ENCODE measurements at regions not wholly inside any gene's neighbourhood (a gene's known extent, or its start where the extent isn't known, plus 50 kb on each side); places are given as distances from the start of the nearest gene placed in this dataset.

GRCh38 chr11:90606721-90607120 is 383.9 kb upstream of the CHORDC1 start:
- no peaks in the 10 kb centered on the region for H4K20me1 ChIP-seq (ENCODE audit: control insufficient read depth, insufficient read depth, low read length, poor library complexity, severe bottlenecking)
- H3K4me1 ChIP-seq (ENCODE audit: control insufficient read depth in 2 of 2, insufficient read depth in 2 of 2, low read length in 2 of 2), result no peaks in the 10 kb centered on the region
- H3K79me2 ChIP-seq (ENCODE audit: control insufficient read depth, insufficient read depth, low read length), result no peaks in the 10 kb centered on the region
- H3K27me3 Mint-ChIP-seq, result no peaks in the 10 kb centered on the region
- no peak for ATAC-seq (ENCODE audit: low read depth)
- ChIA-PET POLR2A (no interaction called here), CTCF (no interaction called here)
- H3K9ac ChIP-seq (ENCODE audit: low read length), result no peak overlapping the region
- TF ChIP-seq, protein P1, sequence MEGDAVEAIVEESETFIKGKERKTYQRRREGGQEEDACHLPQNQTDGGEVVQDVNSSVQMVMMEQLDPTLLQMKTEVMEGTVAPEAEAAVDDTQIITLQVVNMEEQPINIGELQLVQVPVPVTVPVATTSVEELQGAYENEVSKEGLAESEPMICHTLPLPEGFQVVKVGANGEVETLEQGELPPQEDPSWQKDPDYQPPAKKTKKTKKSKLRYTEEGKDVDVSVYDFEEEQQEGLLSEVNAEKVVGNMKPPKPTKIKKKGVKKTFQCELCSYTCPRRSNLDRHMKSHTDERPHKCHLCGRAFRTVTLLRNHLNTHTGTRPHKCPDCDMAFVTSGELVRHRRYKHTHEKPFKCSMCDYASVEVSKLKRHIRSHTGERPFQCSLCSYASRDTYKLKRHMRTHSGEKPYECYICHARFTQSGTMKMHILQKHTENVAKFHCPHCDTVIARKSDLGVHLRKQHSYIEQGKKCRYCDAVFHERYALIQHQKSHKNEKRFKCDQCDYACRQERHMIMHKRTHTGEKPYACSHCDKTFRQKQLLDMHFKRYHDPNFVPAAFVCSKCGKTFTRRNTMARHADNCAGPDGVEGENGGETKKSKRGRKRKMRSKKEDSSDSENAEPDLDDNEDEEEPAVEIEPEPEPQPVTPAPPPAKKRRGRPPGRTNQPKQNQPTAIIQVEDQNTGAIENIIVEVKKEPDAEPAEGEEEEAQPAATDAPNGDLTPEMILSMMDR (IDR thresholded peaks at IDR 0.05), result no peak
- no peak for TF ChIP-seq EZH2 (IDR thresholded peaks at IDR 0.05; ENCODE audit: borderline replicate concordance, insufficient read depth, low read depth, low read length, poor library complexity, severe bottlenecking)
- intact Hi-C loops (cut with micrococcal nuclease), result no loop called here
- H3K36me3 ChIP-seq (replicated peaks in 1 of 2; ENCODE audit: control extremely low read depth in 1 of 2, control insufficient read depth in 1 of 2, extremely low read depth in 1 of 2, insufficient read depth in 2 of 2, low read length in 1 of 2), result no peaks in the 10 kb centered on the region
- H3K9me3 Mint-ChIP-seq (ENCODE audit: insufficient read depth), result peaks cover 2% of the 10 kb centered on the region
- no peaks in the 10 kb centered on the region for H3K4me1 Mint-ChIP-seq
- WGBS (ENCODE audit: insufficient coverage), result no CpG with 5 or more reads among the region's 1 CpG
- no peak overlapping the region for H3K27ac ChIP-seq (ENCODE audit: low read length in 2 of 2)
- H3K4me3 Mint-ChIP-seq, result no peak overlapping the region
- no peak overlapping the region for H3K27ac Mint-ChIP-seq
- peaks cover 0 to 3% (median 0%) of the 10 kb centered on the region in 3 donors for H3K9me3 ChIP-seq (ENCODE audit: control extremely low read depth in 1 of 3, control insufficient read depth in 2 of 3, insufficient read depth in 1 of 3, low read length in 2 of 3)
- H2AFZ ChIP-seq (ENCODE audit: insufficient read depth, low read depth, low read length, poor library complexity, severe bottlenecking), result no peak overlapping the region
- H3K27me3 ChIP-seq (replicated peaks in 1 of 4; ENCODE audit: control extremely low read depth in 1 of 4, control insufficient read depth in 3 of 4, insufficient read depth in 4 of 4, low read length in 3 of 4), result no peaks in the 10 kb centered on the region
- DNase-seq, result no peak
- no peak overlapping the region for H3K4me2 ChIP-seq (replicated peaks; ENCODE audit: low read depth, low read length, poor library complexity, severe bottlenecking)
- no peak overlapping the region for H3K4me3 ChIP-seq (ENCODE audit: control extremely low read depth in 1 of 5, extremely low read depth in 1 of 5, insufficient read depth in 1 of 5, low read depth in 2 of 5, low read length in 4 of 5)

- POLR2A ChIA-PET, result no interaction called here
- no peak for ATAC-seq (ENCODE audit: low read depth)
- Histone ChIP-seq H4K20me1 (ENCODE audit: control insufficient read depth, insufficient read depth, low read length, poor library complexity, severe bottlenecking) (no peaks in the 10 kb centered on the region), H2AFZ (ENCODE audit: insufficient read depth, low read depth, low read length, poor library complexity, severe bottlenecking) (no peak overlapping the region), H3K4me2 (replicated peaks; ENCODE audit: low read depth, low read length, poor library complexity, severe bottlenecking) (no peak overlapping the region), H3K9ac (ENCODE audit: low read length) (no peak overlapping the region), H3K4me1 (ENCODE audit: control insufficient read depth in 2 of 2, insufficient read depth in 2 of 2, low read length in 2 of 2) (no peaks in the 10 kb centered on the region), H3K36me3 (replicated peaks in 1 of 2; ENCODE audit: control extremely low read depth in 1 of 2, control insufficient read depth in 1 of 2, extremely low read depth in 1 of 2, insufficient read depth in 2 of 2, low read length in 1 of 2) (no peaks in the 10 kb centered on the region), H3K9me3 (ENCODE audit: control extremely low read depth in 1 of 3, control insufficient read depth in 2 of 3, insufficient read depth in 1 of 3, low read length in 2 of 3) (peaks cover 0 to 3% (median 0%) of the 10 kb centered on the region in 3 donors), H3K4me3 (ENCODE audit: control extremely low read depth in 1 of 5, extremely low read depth in 1 of 5, insufficient read depth in 1 of 5, low read depth in 2 of 5, low read length in 4 of 5) (no peak overlapping the region), H3K27me3 (replicated peaks in 1 of 4; ENCODE audit: control extremely low read depth in 1 of 4, control insufficient read depth in 3 of 4, insufficient read depth in 4 of 4, low read length in 3 of 4) (no peaks in the 10 kb centered on the region), H3K27ac (ENCODE audit: low read length in 2 of 2) (no peak overlapping the region), H3K79me2 (ENCODE audit: control insufficient read depth, insufficient read depth, low read length) (no peaks in the 10 kb centered on the region)
- Mint-ChIP-seq H3K4me1 (no peaks in the 10 kb centered on the region), H3K27ac (no peak overlapping the region), H3K9me3 (ENCODE audit: insufficient read depth) (no peaks in the 10 kb centered on the region), H3K27me3 (no peaks in the 10 kb centered on the region), H3K4me3 (no peak overlapping the region)
- TF ChIP-seq EZH2 (IDR thresholded peaks at IDR 0.05; ENCODE audit: borderline replicate concordance, insufficient read depth, low read depth, low read length, poor library complexity, severe bottlenecking), result no peak
- TF ChIP-seq, protein P1 (IDR thresholded peaks at IDR 0.05), result no peak
- intact Hi-C loops (cut with micrococcal nuclease), result no loop called here
- CTCF ChIA-PET, result no interaction called here
- 80% methylated on average over 1 of the region's 1 CpG for WGBS (ENCODE audit: insufficient coverage)
- DNase-seq, result no peak
Measured at GRCh38 chr11:90601261-90601660, 378.4 kb upstream of the CHORDC1 start.
